ENCODE measurements at regions not wholly inside any gene's neighbourhood (a gene's known extent, or its start where the extent isn't known, plus 50 kb on each side); places are given as distances from the start of the nearest gene placed in this dataset.
"Not testable (repeated sequence)": the region's sequence is repeated elsewhere in the genome, so short reads cannot be mapped to it uniquely, and the experiment has no call there.

DNA sequence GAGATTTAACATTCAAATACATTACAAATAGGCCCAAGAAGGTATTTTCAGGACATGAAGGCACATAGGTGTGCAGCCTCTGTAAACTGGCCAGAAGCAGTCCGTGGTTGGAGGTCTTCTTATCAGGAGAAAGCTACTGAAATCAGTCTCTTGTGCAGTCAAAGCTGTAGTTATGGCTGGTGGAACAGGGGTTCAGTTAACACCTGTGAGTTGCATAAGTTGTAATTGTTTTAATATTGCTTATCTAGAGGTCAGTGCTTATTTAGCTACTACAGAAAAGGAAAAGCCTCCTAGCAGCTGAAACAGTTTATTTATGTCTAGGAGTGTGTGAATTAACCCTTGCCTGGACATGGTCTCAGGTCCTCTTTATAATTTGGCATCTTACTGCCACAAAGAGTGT lies 377.6 kb upstream of the MDGA2 start:
- no peak for DNase-seq (ENCODE audit: low spot score)

DNA sequence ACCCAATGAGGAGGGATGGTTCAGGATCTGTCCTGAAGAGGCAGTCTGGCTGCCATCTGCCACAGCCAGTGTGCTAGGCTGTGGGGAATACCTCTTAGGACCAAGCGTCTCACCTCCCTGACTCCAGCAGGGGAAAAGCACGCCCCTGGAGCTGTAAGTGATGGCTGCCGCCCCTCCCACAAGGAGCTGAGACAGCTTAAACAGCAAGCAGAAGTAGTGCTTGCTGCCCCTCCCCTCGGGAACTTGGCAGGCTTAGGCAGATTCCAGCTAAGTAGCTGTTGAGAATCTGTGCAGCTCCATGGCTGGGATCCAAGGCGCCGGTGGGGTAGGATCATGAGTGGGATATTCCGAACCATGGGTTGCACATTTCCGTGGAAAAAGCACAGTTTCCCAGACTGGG lies 360.4 kb upstream of the MDGA2 start:
- no peak for DNase-seq (ENCODE audit: low spot score)

DNA sequence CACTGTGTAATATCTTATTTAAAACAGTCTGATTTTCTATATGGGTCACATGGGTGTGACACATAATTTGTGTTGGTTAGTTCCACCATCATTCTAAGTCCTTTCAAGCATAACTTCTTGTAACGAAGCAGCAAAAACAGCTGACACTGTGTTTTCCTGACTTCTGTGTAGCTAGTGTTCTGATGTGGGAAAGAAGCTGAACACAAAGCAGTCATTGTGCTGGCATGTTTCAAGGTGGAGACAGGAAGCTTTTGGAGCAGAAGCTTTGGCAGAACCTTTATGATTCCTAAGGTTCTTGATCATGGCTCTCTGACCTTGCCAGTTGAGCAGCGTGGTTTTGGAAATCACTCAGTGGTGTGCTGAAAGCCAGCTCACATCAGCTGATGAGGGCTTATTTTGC lies 351.7 kb upstream of the MDGA2 start:
- DNase-seq (ENCODE audit: low spot score), result no peak

DNA sequence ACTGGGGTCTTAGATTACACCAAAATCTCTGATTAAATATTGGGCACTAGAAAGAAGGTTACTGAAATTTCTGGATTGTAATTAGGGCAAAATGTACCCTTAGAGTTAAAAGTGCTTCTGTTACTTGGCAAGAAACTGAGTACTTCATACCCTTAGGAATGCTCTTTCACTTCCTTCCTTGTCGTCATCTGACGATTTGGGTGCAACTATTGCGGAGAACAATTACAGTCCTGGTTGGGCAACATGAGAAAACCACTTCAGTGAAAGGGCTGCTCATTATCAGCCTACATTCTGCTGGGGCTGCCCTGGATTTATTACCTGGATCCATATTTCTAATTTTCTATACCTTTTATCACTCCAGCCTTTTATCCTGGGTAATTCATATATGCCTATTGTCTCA lies 348.5 kb upstream of the MDGA2 start:
- no peak for DNase-seq (ENCODE audit: low spot score)

DNA sequence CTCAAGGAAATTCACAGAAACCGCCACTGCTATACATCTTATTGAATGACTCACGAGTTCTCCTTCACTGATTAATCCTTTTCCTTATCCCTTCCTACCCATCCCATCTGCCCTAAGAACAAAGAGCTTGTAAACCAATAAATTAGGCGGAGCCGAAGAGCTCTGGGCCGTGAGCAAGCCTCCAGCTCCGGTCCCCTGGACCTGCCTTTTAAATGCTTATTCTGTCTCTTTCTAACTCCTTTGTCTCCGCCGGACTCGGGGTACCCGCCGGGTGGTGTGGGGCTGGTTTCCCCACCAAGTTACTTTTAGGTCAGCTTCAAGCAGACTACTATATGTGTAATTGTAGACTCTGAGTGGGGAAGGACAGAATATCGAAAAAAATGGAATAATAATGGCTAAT lies 336.1 kb upstream of the MDGA2 start:
- DNase-seq (ENCODE audit: low spot score), result not testable (repeated sequence)

DNA sequence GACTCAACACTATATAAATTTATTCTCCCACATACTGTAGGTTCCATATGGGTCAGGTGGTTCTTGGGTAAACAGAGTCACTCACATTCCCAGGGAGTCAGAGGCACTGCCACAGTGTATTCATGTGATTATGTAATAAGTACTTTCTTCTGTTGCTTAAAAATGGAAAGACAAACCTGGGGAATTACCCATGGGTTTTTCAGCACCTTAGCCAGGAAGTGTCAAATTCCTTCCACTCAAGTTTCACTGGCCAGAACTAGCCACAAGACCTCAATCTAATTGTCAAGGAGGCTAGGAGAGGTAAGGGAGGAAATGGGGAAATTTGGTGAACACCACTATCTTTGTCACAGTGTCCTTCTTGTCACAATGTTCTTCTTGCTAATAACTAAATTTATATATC lies 333.2 kb upstream of the MDGA2 start:
- DNase-seq (ENCODE audit: low spot score), result no peak

DNA sequence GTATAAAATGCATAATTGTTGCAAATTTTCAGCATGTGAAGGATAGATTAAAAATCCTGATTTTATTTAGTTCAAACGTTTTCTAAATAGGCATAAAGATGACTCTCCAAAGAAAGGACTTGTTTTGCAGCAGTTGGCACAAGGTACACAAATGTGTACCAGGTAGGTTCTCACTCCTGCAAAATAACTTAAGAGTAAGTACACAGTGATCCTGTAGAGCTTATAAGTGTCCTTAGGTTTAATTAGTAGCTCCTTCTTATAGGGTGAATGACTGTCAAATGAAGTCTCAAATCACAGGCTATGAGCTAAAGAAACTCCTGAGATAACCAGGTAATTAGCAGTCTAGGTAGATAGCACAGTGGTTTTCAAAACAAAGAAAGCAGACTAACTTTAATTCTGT lies 330.6 kb upstream of the MDGA2 start:
- DNase-seq (ENCODE audit: low spot score), result no peak

DNA sequence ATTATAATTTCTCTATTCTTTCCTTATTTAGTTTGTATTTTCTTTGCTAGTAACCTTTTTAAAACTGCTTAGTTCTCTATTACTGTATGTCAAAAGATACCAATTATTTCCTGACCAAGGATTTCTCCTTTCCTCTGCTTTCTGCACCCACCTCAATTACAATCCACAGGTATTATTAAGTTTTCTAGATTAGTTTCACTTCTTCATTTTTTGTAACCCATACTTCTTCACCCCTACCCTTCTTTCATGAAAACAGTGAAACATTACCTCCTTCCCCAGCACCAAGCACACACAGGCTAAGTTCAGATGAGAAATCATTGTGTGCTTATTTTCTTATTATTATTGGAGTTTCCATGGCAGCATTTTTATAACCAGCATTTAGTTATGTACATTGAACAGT lies 318.5 kb upstream of the MDGA2 start:
- no peak for DNase-seq (ENCODE audit: low spot score)

DNA sequence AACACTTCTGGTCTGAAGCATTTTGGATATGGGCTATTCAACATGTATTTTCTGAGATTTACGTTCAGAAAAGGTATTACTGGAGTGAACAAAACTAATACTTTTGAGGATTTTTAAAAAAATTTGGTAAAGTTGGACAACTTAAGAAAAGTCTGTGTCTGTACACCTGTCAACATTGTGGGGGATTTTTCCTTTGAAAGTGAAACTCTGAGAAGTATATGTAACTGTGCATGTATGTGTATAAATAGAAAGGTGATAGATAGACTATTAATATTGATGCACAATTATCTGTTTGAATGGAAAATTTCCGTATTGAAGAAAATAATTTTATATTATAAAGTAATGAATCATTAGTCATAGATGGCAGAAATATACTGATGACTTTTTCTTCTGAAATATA lies 312.8 kb upstream of the MDGA2 start:
- no peak for DNase-seq (ENCODE audit: low spot score)

DNA sequence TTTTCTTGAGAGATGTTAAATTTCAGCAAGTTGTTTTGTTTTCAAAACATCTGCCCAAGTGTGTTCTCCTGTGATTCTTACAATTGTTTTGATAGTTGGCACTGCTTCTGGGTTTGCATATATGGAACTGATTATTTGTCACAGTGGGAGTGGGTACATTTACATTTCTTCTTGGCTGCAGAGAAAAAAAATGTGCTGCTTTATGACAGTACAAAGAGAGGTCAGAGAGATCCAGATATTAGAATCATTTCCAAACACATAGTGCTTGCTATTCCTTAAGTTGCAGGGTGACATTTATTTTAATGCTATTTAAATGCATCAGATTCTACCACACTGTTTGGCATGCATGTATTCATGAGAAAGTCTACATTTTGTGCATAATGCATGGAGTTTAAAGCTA lies 303.5 kb upstream of the MDGA2 start:
- no peak for DNase-seq (ENCODE audit: low spot score)

DNA sequence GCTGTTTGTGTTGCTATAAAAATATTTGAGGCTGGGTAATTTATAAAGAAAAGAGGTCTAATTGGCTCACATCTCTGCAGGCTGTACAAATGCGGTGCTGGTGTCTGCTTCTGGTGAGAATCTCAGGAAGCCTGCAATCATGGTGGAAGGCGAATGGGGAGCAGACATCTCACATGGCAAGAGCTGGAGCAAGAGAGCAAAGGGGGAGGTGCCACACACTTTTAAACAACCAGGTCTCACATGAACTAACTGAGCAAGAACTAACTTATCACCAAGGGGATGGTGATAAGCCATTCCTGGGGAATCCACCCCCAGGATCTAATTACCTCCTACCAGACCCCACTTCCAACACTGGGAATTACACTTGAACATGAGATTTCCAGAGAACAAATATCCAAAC lies 300.7 kb upstream of the MDGA2 start:
- no peak for DNase-seq (ENCODE audit: low spot score)

DNA sequence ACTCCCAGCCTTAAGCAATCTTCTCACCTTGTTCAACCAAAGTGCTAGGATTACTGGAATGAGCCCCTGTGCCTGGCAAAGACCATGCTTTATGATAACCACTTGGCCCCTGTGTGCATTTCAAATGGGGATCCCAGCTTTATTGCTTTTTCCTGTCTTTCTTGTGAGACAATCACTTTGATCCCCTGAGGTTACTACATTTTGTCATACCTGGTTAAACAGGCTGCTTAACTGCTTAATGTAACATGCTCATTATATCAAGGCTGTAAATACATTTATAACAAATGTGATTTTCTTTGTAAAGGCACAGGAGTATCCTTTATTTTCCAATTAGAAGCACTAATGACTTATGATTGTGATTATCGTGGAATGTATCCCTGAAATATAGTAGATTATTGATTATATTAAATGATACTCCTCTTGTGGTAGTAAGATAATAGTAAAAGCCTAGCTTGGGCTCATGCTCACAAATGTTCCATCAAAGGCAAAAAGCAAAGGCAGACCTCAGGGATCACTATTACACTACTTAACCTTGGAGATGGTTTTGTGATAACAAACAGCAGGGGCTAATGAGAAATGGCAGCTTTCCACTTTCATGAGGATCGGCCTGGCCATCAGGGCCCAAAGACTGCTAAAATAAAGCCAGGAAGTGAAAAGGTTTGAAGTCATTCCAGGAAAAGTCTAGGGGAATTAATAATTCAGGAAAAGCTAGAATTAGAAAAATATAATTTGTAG lies 290.8 kb upstream of the MDGA2 start:
- DNase-seq (ENCODE audit: low spot score), result no peak

DNA sequence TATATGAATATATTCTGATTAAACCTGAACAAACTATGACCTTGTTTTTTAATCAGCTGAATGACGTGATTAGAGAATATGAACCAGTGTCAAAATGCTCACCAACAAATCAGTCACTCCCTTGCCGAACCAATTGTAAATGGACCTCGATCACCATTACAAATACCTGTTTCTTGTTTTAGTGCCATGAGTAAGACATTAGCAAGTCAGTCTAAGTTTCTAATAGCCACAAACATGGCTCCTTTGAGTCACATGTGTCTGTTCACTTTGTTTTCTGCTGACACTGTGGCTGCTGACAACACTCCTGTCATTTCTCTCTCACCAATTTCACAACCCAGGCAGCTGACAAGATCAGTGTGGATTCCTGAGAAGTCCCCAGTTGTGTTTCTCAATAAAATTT lies 286.2 kb upstream of the MDGA2 start:
- no peak for DNase-seq (ENCODE audit: low spot score)

DNA sequence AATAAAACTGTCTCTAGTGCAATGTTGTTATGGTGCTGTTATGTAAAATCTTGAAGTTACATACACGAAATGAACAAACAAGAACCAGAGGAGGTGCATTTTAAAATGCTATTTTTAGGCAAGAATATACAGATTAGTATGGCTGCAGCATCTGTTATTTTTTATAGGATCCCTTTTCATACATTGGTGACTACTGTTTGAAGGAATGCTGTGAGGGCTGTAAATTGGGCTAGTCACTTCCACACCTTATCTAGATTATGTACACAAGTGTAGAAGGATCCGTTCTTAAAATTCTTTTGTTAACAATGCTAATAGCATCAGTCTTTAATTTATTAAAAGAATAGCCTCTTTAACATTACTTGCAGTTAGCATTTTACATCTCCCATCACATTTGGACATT lies 284.3 kb upstream of the MDGA2 start:
- DNase-seq (ENCODE audit: low spot score), result peak; percentile 30

DNA sequence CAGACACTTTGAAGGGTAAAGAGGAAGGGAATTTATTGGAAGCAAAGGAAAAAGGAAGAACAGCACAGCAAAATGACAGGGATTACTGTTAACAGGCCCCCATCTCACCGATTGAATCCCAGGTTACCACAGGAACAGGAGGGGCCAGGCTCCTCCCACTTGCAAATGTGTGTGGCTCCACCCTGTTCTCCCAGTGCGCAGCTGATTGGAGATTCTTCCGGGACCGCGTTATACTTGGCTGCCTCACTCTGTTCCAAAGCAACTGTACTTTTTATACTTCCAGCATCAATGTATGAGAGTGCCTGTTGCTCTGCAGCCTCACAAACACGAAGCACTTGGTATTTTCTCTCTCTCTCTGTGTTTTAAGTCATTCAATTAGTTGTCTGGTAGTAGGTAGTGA lies 273.6 kb upstream of the MDGA2 start:
- DNase-seq (ENCODE audit: low spot score), result peak; percentile 27

DNA sequence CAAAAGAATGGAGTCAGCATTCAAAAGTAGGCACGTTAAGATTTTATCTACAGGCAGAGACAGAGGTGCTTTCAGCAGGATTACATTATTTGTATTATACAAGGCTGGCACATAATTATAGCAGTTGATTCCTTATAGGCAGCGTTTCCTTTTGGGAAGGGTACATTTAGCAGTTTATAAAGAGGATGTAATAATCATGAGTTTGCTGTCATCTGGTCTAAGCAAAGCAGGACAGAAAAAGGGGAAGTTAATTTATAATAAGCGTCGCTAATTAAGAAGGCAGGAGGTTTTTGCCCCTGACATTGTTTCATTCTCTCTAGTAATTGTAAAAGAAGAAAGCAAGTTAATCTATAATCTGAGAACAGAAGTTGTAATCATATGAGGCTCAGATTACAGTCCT lies 259.9 kb upstream of the MDGA2 start:
- DNase-seq (ENCODE audit: low spot score), result no peak

DNA sequence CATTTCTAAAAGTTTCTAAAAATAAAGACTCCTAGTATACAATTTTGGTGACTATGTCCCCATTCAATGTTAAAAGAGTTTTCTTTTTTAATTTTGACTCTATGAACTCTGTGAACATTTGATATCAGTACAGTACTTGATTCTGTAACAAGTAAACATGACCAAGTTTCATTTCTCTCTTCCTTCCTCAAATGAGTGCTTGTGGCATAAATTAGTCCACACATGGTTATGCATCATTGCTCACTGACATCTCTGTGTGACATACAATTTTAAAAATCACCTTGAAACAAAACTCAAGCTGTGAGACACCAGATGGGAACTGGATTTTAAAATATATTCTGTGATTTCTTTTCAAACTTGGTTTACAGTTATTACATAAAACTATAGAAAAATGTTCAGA lies 253.9 kb upstream of the MDGA2 start:
- DNase-seq (ENCODE audit: low spot score), result no peak

DNA sequence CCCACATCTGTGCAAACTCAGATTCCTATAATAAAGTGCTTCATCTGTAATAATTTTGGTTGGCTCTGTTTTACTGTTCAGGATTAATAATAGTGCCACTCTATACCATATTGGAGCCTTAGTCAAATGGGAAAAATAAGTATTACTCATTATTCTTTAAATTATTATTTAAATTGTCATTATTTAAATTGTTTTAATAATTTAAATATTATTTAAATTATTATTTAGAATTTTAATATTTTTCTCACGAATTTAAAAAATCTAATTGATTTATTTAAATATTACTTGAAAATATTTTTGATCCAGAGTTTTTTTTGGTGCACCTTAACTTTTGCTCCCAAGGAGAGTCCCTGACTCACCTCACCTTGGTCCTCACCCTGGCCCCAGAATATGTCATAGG lies 245.7 kb upstream of the MDGA2 start:
- no peak for DNase-seq (ENCODE audit: low spot score)

DNA sequence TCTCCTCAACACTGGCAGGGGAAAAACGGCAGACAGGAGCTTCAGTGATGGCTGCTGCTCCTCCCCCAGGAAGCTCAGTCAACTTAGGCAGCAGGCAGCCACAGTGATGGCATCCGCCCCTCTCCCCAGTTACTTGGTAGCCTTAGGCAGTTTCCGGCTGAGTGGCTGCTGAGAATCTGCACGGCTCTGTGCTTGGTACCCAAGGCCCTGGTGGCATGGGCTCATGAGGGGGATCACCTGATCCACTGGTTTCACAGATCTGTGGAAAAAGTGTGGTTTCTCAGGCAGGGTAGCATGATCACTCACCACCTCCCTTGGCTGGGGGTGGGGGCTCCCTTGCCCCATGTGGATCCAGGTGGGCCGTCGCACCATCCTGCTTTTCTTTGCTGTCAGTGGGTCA lies 244.6 kb upstream of the MDGA2 start:
- DNase-seq (ENCODE audit: low spot score), result no peak

DNA sequence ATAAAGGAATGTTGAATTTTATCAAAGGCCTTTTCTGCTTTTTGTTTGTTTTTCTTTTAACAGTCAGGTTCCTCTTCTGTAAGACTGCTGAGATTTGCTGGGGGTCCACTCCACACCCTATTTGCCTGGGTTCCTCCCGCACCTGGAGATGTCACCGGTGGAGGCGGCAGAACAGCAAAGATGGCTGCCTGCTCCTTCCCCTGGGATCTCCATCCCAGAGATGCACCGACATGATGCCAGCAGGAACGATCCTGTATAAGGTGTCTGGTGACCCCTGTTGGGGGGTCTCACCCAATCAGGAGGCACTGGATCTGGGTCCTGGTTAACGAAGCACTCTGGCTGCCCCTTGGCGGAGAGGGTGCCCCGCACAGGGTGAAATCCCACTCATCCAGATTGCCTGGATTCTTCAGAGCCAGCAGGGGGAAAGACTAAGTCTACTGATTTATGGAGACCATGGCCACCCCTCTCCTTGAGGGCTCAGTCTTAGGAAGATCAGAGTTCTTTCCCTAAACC lies 244.0 kb upstream of the MDGA2 start:
- no peak for DNase-seq (ENCODE audit: low spot score)

DNA sequence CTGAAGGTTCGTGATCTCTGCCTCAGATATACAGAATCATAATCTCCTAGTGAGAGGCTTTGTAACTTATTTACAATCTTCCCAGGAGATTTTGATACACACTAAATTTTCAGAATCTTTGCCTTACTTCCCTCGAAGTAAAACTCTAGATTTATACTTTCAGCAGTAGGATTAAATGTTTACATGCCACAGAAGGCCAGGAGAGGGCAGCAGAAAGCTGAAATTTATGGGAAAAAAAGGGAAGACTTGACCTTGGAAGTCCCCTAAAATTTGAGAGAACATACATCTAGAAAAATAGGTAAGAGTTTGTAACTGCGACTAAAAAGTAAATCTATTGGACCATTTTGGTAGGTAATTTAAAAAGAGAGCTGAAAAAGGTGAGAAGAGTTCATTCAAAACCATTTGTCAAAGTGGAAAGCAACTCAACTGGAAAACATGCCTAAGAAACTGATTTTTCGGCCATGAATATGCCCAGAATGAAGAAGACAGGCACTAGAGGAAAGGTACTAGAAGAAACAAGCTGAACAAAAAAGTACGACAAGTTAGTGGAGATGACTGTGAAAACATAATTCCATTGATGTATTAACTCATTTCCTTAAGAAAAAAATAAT lies 242.0 kb upstream of the MDGA2 start:
- DNase-seq (ENCODE audit: low spot score), result peak; percentile 28

DNA sequence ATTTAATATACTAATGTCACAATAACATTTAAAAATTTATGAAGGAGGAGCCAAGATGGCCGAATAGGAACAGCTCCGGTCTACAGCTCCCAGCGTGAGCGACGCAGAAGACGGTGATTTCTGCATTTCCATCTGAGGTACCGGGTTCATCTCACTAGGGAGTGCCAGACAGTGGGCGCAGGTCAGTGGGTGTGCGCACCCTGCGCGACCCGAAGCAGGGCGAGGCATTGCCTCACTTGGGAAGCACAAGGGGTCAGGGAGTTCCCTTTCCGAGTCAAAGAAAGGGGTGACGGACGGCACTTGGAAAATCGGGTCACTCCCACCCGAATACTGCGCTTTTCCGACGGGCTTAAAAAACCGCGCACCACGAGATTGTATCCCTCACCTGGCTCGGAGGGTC lies 225.7 kb upstream of the MDGA2 start:
- DNase-seq (ENCODE audit: low spot score), result not testable (repeated sequence)

DNA sequence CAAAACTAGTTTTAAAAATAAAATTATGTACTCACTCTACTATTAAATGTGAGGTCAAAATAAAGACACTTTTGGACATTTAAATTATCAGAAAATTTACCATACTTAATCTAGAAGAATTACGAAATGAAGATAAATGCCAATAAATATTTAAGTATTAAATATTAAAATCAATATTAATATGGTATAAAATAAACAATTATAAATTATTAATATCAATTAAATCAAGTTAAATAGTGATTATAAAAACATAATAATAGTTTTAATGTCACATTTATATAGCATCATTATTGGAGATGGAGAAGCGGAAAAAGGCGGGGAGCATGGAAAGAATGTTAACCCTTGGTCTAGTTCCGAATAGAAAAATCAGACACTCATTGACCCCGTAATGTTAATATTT lies 224.3 kb upstream of the MDGA2 start:
- no peak for DNase-seq (ENCODE audit: low spot score)

DNA sequence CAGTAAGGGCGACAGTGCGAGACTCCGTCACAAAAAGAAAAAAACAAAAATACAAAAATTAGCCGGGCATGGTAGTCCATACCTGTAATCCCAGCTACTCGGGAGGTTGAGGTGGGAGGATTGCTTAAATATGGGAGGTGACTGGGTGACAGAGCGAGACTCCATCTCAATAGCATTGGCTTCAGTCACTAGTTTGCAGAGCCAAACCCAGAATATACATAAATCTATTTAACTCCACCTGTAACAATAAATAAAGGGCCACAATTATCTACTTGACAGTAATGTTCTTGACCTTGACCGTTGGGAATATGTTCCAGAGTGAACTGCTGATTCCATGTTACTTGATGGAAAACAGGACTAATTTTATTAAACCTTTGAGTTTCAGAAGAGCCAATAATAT lies 198.9 kb upstream of the MDGA2 start:
- DNase-seq (ENCODE audit: low spot score), result no peak

Measured in A172 (cell line).